GM18498 (cell line): ENCODE measurements at regions not wholly inside any gene's neighbourhood (a gene's known extent, or its start where the extent isn't known, plus 50 kb on each side); places are given as distances from the start of the nearest gene placed in this dataset.

Experiments
- ATAC-seq: cut with Tn5 transposase; IDR thresholded peaks from one replicate; pipeline ENCODE4 v1.9.1; 2021; ENCODE audit warnings: mild to moderate bottlenecking, moderate library complexity; ENCODE audit not compliant: unreplicated experiment

- ATAC-seq: no peak
Observed at GRCh38 chr4:176504118-176504517, 184.4 kb downstream of the SPCS3 start.

GRCh38 chr4:176507845-176508533 lies 188.2 kb downstream of the SPCS3 start:
- ATAC-seq: no peak

- no peak for ATAC-seq
Observed at GRCh38 chr4:176508780-176509331, 189.1 kb downstream of the SPCS3 start.

GRCh38 chr4:176525576-176525975 lies 205.8 kb downstream of the SPCS3 start:
- ATAC-seq: no peak

GRCh38 chr4:176526704-176527103 lies 206.9 kb downstream of the SPCS3 start:
- no peak for ATAC-seq

GRCh38 chr4:176529574-176529973 lies 209.8 kb downstream of the SPCS3 start:
- peak; percentile 68 for ATAC-seq

GRCh38 chr4:176533159-176533558 lies 213.4 kb downstream of the SPCS3 start:
- ATAC-seq: no peak

GRCh38 chr4:176534566-176534965 lies 214.8 kb downstream of the SPCS3 start:
- ATAC-seq: no peak

- ATAC-seq: no peak
Observed at GRCh38 chr4:176538217-176538925, 218.6 kb downstream of the SPCS3 start.

GRCh38 chr4:176539091-176539784 lies 219.5 kb downstream of the SPCS3 start:
- ATAC-seq: no peak

- no peak for ATAC-seq
Observed at GRCh38 chr4:176539785-176540175, 220.0 kb downstream of the SPCS3 start.

- no peak for ATAC-seq
Observed at GRCh38 chr4:176540814-176541213, 221.0 kb downstream of the SPCS3 start.

- no peak for ATAC-seq
Observed at GRCh38 chr4:176545872-176546271, 226.1 kb downstream of the SPCS3 start.

GRCh38 chr4:176546975-176547374 lies 227.2 kb downstream of the SPCS3 start:
- ATAC-seq: no peak

GRCh38 chr4:176548571-176548970 lies 228.8 kb downstream of the SPCS3 start:
- ATAC-seq: no peak

GRCh38 chr4:176549161-176549865 lies 229.5 kb downstream of the SPCS3 start:
- ATAC-seq: no peak

- no peak for ATAC-seq
Observed at GRCh38 chr4:176558661-176559060, 234.1 kb downstream of the VEGFC start.

- no peak for ATAC-seq
Observed at GRCh38 chr4:176561368-176561767, 231.4 kb downstream of the VEGFC start.

GRCh38 chr4:176563591-176563990 lies 229.1 kb downstream of the VEGFC start:
- ATAC-seq: no peak

GRCh38 chr4:176565049-176565448 lies 227.7 kb downstream of the VEGFC start:
- no peak for ATAC-seq

- ATAC-seq: no peak
Observed at GRCh38 chr4:176566769-176567168, 226.0 kb downstream of the VEGFC start.
